Upper lobe of right lung (tissue), 1 donor: ENCODE measurements at regions not wholly inside any gene's neighbourhood (a gene's known extent, or its start where the extent isn't known, plus 50 kb on each side); places are given as distances from the start of the nearest gene placed in this dataset.
A peak's percentile ranks its signal among the peaks of the same experiment; 100 is the strongest.

Source experiments
- ATAC-seq: fragments of 200-7000 bp; cut with Tn5 transposase; one replicate; pipeline ENCODE4 v1.9.1; 2020; ENCODE audit warnings: mild to moderate bottlenecking, moderate library complexity
- DNase-seq: peaks from one replicate; pipeline ENCODE4 v3.0.0-alpha.2; 2020
- H3K27ac ChIP-seq: fragments of 200-600 bp; one replicate; pipeline ENCODE4 v1.8.0; 2022
- H3K27me3 ChIP-seq: fragments of 200-600 bp; one replicate; pipeline ENCODE4 v1.8.0; 2022; ENCODE audit warnings: mild to moderate bottlenecking
- H3K36me3 ChIP-seq: fragments of 200-600 bp; one replicate; pipeline ENCODE4 v1.8.0; 2022
- H3K4me1 ChIP-seq: fragments of 200-600 bp; one replicate; pipeline ENCODE4 v1.8.0; 2022
- H3K4me3 ChIP-seq: fragments of 200-600 bp; one replicate; pipeline ENCODE4 v1.8.0; 2022; ENCODE audit warnings: mild to moderate bottlenecking
- H3K9me3 ChIP-seq: fragments of 200-600 bp; one replicate; pipeline ENCODE4 v1.8.0; 2022
- intact Hi-C: fragments of 100-400 bp; cut with DNase I; formaldehyde crosslinking; loops from one replicate; pipeline ENCODE4 v1.11.0; 2022
- TF ChIP-seq, protein P1 (sequence below): fragments of 200-600 bp; IDR thresholded peaks from one replicate; pipeline ENCODE4 v1.8.0; 2022; ENCODE audit warnings: antibody characterized with exemption
- donor health status: DM: no; HTN: yes; CAD: no; lungs with severe emphysema.

GRCh38 chr15:37872661-37873060 is 61.8 kb upstream of the TMCO5A start:
- no peaks in the 10 kb centered on the region for H3K27me3 ChIP-seq
- ATAC-seq = no peak
- H3K36me3 ChIP-seq = no peaks in the 10 kb centered on the region
- intact Hi-C loops = no loop called here
- H3K4me3 ChIP-seq = no peak overlapping the region
- no peaks in the 10 kb centered on the region for H3K9me3 ChIP-seq
- H3K27ac ChIP-seq = no peak overlapping the region
- no peaks in the 10 kb centered on the region for H3K4me1 ChIP-seq
- TF ChIP-seq, protein P1, sequence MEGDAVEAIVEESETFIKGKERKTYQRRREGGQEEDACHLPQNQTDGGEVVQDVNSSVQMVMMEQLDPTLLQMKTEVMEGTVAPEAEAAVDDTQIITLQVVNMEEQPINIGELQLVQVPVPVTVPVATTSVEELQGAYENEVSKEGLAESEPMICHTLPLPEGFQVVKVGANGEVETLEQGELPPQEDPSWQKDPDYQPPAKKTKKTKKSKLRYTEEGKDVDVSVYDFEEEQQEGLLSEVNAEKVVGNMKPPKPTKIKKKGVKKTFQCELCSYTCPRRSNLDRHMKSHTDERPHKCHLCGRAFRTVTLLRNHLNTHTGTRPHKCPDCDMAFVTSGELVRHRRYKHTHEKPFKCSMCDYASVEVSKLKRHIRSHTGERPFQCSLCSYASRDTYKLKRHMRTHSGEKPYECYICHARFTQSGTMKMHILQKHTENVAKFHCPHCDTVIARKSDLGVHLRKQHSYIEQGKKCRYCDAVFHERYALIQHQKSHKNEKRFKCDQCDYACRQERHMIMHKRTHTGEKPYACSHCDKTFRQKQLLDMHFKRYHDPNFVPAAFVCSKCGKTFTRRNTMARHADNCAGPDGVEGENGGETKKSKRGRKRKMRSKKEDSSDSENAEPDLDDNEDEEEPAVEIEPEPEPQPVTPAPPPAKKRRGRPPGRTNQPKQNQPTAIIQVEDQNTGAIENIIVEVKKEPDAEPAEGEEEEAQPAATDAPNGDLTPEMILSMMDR = no peak
- no peak for DNase-seq

DNA sequence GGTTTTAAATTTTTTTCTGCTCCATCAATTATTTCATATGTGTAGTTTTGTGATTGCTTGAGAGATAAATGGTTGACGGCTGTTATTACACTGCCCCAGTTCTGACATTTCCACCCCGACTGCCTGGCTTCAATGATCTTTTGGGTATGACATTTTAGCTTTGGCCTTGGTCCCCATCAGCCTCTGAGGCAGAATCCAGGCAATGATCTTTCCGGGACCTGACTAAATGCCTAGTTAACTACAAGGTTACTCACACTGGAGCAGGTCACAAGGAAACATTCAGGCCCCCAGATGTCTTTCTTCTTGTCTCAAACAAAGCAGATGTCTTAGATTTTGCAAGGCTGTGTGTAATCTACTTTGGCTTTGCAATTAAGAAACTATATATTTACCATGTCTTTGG is 61.1 kb upstream of the TMCO5A start:
- Histone ChIP-seq H3K9me3 (no peaks in the 10 kb centered on the region), H3K27me3 (no peaks in the 10 kb centered on the region), H3K36me3 (no peaks in the 10 kb centered on the region), H3K27ac (no peak overlapping the region), H3K4me1 (no peaks in the 10 kb centered on the region), H3K4me3 (no peak overlapping the region)
- DNase-seq (no peak), ATAC-seq (no peak)
- TF ChIP-seq, protein P1 = no peak
- intact Hi-C loops = no loop called here

- Histone ChIP-seq H3K27ac (no peak overlapping the region), H3K27me3 (no peaks in the 10 kb centered on the region), H3K4me3 (no peak overlapping the region), H3K4me1 (no peaks in the 10 kb centered on the region), H3K36me3 (no peaks in the 10 kb centered on the region), H3K9me3 (no peaks in the 10 kb centered on the region)
- no peak for DNase-seq
- no peak for ATAC-seq
- intact Hi-C loops = no loop called here
- TF ChIP-seq, protein P1 = no peak
Observed at GRCh38 chr15:37876900-37877299, 57.5 kb upstream of the TMCO5A start.

GRCh38 chr15:37877851-37878741 is 56.3 kb upstream of the TMCO5A start:
- no peaks in the 10 kb centered on the region for H3K4me1 ChIP-seq
- H3K9me3 ChIP-seq = no peaks in the 10 kb centered on the region
- H3K27ac ChIP-seq = no peak overlapping the region
- no peak overlapping the region for H3K4me3 ChIP-seq
- ATAC-seq = no peak
- H3K27me3 ChIP-seq = peaks cover 3% of the 10 kb centered on the region
- no peak for DNase-seq
- intact Hi-C loops = no loop called here
- TF ChIP-seq, protein P1 = no peak
- no peaks in the 10 kb centered on the region for H3K36me3 ChIP-seq

- DNase-seq (no peak), ATAC-seq (peak; percentile 59)
- peaks cover 12% of the 10 kb centered on the region for H3K27me3 ChIP-seq
- no peaks in the 10 kb centered on the region for H3K9me3 ChIP-seq
- H3K4me3 ChIP-seq = no peak overlapping the region
- TF ChIP-seq, protein P1 = peak; percentile 58
- no peak overlapping the region for H3K27ac ChIP-seq
- no peaks in the 10 kb centered on the region for H3K4me1 ChIP-seq
- intact Hi-C loops = no loop called here
- H3K36me3 ChIP-seq = no peaks in the 10 kb centered on the region
Observed at GRCh38 chr15:37880009-37880834, 54.2 kb upstream of the TMCO5A start.
